ENCODE measurements at regions not wholly inside any gene's neighbourhood (a gene's known extent, or its start where the extent isn't known, plus 50 kb on each side); places are given as distances from the start of the nearest gene placed in this dataset.
"Not testable (repeated sequence)": the region's sequence is repeated elsewhere in the genome, so short reads cannot be mapped to it uniquely, and the experiment has no call there.

DNA sequence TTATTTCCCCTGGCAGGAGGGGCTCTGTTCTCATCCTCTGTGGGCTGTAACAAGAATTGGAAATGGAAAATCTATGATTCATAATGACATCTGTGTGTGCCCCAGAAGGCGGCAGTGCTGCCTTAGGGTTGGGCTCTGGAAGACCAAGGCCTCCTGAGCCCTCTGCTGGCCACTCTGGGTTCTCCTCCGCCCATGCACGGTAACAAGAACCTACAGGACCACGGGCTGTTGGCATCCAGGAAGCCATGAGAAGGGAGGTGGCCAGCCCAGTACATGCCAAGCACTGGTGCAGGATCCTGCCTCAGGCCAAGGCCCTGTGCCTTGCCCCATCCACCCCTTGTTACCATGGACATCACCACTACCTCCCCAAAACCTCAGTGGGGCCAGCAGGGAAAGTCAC is 454.2 kb downstream of the TP53TG3F start:
- not testable (repeated sequence) for H3K36me3 ChIP-seq (ENCODE audit: control insufficient read depth, insufficient read depth, low read length); H3K27ac ChIP-seq (ENCODE audit: low read length); H3K4me3 ChIP-seq (ENCODE audit: low read length); H3K4me1 ChIP-seq (ENCODE audit: control insufficient read depth, insufficient read depth, low read length); H3K9me3 ChIP-seq (ENCODE audit: control insufficient read depth, low read depth, low read length); DNase-seq; H3K27me3 ChIP-seq (ENCODE audit: control insufficient read depth, insufficient read depth, low read length)
- WGBS (ENCODE audit: insufficient coverage, low lambda C conversion rate): no CpG with 5 or more reads among the region's 4 CpGs

DNA sequence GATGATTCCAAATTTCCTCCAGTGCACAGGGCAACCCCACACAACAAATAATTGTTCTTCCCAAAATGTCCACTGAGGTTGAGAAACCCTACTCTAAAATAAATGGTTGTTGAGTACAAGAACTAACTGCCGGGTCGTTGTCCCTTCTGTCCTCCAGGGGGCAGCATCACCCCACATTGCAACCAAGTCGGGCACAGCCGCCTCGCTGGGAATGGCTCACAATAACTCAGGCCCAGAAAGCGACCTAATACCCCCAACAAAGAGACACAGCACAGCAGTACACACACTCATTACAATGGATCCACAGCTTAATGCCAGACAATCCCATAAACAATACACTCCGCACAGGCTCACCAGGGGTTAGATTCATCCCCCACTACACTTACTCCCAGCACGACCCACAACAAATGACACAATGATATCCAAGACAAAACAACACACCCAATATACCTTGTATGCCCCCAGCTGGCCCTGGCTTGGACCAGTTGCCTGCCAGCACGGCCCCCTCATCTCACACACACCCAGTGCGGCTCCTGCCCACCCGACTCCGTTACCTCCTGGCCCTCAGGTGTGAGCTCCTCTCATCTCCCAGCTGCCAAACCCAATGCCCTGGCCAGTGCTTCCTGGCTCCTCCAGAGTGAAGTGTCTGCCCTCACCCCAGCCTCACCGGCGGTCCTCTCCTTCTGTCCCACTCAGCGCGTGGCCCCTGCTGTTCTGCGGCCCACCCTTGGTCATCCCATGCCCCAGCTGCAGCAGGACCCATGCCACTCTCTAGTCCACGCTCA is 461.5 kb downstream of the TP53TG3F start:
- not testable (repeated sequence) for H3K9me3 ChIP-seq (ENCODE audit: control insufficient read depth, low read depth, low read length); DNase-seq; H3K4me3 ChIP-seq (ENCODE audit: low read length); H3K27me3 ChIP-seq (ENCODE audit: control insufficient read depth, insufficient read depth, low read length); H3K27ac ChIP-seq (ENCODE audit: low read length); H3K4me1 ChIP-seq (ENCODE audit: control insufficient read depth, insufficient read depth, low read length); H3K36me3 ChIP-seq (ENCODE audit: control insufficient read depth, insufficient read depth, low read length)
- WGBS (ENCODE audit: insufficient coverage, low lambda C conversion rate): no CpG with 5 or more reads among the region's 18 CpGs

DNA sequence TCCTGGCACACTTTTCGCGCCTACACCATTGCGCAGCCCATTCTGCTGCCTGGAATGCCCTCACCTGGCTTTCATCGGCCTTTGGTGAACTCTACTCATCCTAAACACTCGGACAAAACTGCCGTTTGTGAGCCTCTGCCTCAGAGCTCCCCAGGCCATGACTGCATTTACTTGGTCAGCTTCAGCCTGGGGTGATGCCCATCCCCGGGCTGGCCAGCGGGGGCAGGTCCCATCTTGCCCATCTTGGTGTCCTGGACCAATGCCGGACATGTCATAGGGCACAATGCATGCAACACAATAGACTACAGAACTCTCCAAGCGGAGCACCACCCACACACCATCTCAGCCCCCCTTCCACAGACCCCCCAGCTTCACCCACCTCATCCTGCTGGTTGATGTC is 463.5 kb downstream of the TP53TG3F start:
- WGBS (ENCODE audit: insufficient coverage, low lambda C conversion rate): no CpG with 5 or more reads among the region's 10 CpGs
- not testable (repeated sequence) for H3K27ac ChIP-seq (ENCODE audit: low read length); H3K4me3 ChIP-seq (ENCODE audit: low read length); H3K27me3 ChIP-seq (ENCODE audit: control insufficient read depth, insufficient read depth, low read length); H3K4me1 ChIP-seq (ENCODE audit: control insufficient read depth, insufficient read depth, low read length); DNase-seq; H3K9me3 ChIP-seq (ENCODE audit: control insufficient read depth, low read depth, low read length); H3K36me3 ChIP-seq (ENCODE audit: control insufficient read depth, insufficient read depth, low read length)

DNA sequence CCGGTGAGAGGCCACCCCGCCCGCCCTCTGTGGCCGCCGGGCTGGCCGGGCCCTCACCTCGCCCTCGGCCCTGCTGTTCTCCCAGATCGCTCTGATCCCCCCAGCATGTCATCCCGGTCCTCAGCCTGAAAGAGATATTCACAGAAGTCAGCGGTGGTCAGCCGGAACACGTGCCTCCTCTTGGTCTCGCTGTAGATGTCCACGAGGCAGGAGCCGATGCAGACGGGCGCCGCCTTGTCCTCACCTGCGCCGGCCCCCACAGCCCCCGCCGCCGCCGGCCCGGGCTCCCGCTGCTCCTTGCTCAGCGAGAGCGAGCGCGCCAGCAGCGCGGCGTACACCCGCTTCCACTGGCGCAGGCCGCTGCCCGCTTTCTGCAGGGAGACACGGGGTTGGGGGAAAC is 468.6 kb downstream of the TP53TG3F start:
- H3K4me3 ChIP-seq (ENCODE audit: low read length); H3K27me3 ChIP-seq (ENCODE audit: control insufficient read depth, insufficient read depth, low read length); H3K9me3 ChIP-seq (ENCODE audit: control insufficient read depth, low read depth, low read length); DNase-seq; H3K4me1 ChIP-seq (ENCODE audit: control insufficient read depth, insufficient read depth, low read length); H3K36me3 ChIP-seq (ENCODE audit: control insufficient read depth, insufficient read depth, low read length); H3K27ac ChIP-seq (ENCODE audit: low read length): not testable (repeated sequence)
- no CpG with 5 or more reads among the region's 39 CpGs for WGBS (ENCODE audit: insufficient coverage, low lambda C conversion rate)

DNA sequence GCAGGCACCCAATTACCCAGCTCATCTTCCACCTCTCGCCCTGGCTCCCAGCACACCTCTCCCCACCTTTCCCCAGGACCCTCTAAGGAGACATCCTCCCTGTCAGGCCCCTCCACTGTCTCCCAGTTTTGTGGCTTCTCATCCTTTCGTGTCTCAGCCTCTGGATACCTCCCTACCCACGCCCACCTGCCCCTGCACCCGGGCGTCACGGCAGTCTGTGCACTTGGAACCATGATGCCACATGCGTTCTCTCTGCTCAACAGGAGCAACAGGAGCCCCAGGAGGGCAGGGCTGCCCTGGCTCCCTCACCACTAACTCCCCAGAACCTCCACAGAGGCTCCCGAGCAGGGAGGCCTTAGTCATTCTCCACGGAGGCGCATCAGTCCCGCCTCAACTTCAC is 472.8 kb downstream of the TP53TG3F start:
- not testable (repeated sequence) for H3K4me1 ChIP-seq (ENCODE audit: control insufficient read depth, insufficient read depth, low read length); H3K4me3 ChIP-seq (ENCODE audit: low read length); H3K27ac ChIP-seq (ENCODE audit: low read length); DNase-seq; H3K27me3 ChIP-seq (ENCODE audit: control insufficient read depth, insufficient read depth, low read length); H3K36me3 ChIP-seq (ENCODE audit: control insufficient read depth, insufficient read depth, low read length); H3K9me3 ChIP-seq (ENCODE audit: control insufficient read depth, low read depth, low read length)
- no CpG with 5 or more reads among the region's 11 CpGs for WGBS (ENCODE audit: insufficient coverage, low lambda C conversion rate)

DNA sequence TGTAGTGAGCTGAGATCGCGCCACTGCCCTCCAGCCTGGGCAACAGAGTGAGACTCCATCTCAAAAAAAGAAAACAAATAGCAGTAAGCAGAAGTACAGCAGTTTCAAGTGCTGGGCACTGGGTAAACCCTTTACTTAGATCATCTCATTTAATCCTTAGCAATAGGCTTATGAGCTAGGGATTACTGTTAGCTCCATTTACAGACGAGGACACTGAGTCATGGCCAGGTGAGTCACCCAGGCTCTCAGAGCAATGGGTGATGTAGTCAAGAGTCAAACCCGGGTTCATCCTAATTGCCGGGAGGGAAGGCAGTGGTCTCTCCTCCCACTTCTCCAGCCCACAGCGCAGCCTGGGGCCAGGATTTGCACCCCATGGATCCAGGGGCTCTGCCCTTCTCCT is 473.6 kb downstream of the TP53TG3F start:
- not testable (repeated sequence) for H3K4me3 ChIP-seq (ENCODE audit: low read length); H3K27ac ChIP-seq (ENCODE audit: low read length); DNase-seq; H3K9me3 ChIP-seq (ENCODE audit: control insufficient read depth, low read depth, low read length); H3K4me1 ChIP-seq (ENCODE audit: control insufficient read depth, insufficient read depth, low read length); H3K36me3 ChIP-seq (ENCODE audit: control insufficient read depth, insufficient read depth, low read length); H3K27me3 ChIP-seq (ENCODE audit: control insufficient read depth, insufficient read depth, low read length)
- no CpG with 5 or more reads among the region's 6 CpGs for WGBS (ENCODE audit: insufficient coverage, low lambda C conversion rate)

DNA sequence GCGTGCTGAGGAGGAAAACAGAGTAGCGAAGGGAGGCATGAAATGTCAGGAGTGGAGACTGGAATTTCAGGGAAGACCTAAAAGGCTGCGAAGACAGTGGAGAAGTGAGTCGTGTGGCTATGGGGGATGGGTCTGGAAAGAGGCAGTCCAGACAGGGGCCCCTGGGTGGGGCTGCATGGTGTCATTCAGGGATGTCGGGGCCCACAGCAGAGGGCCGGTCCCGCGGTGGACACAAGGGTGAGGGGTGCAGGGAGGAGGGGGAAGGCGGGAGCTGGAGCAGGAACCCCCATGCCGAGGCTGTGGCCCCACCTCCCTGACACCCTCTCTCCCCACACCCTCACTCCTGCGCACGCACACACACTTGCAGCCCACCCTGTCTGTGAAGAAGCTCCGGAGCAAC is 476.4 kb downstream of the TP53TG3F start:
- not testable (repeated sequence) for H3K4me3 ChIP-seq (ENCODE audit: low read length); H3K27ac ChIP-seq (ENCODE audit: low read length); H3K27me3 ChIP-seq (ENCODE audit: control insufficient read depth, insufficient read depth, low read length); H3K9me3 ChIP-seq (ENCODE audit: control insufficient read depth, low read depth, low read length); H3K36me3 ChIP-seq (ENCODE audit: control insufficient read depth, insufficient read depth, low read length); DNase-seq; H3K4me1 ChIP-seq (ENCODE audit: control insufficient read depth, insufficient read depth, low read length)
- no CpG with 5 or more reads among the region's 13 CpGs for WGBS (ENCODE audit: insufficient coverage, low lambda C conversion rate)

DNA sequence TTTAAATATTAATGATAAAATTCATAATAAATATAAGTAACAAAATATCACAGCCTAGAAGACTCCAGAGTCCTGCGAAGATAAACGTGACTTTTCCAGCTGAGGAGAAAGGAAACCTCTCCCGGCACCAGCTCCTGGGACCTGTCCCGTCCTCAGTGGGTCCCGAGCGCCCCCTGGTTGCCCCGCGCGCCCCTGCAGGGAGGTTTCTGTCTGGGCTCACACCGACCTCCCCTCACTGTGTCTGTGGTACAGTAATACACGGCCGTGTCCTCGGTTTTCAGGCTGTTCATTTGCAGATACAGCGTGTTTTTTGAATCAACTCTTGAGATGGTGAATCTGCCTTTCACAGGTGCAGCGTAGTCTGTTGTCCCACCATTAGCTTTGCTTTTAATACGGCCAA is 478.7 kb downstream of the TP53TG3F start:
- not testable (repeated sequence) for H3K27me3 ChIP-seq (ENCODE audit: control insufficient read depth, insufficient read depth, low read length)
- WGBS (ENCODE audit: insufficient coverage, low lambda C conversion rate): no CpG with 5 or more reads among the region's 16 CpGs

DNA sequence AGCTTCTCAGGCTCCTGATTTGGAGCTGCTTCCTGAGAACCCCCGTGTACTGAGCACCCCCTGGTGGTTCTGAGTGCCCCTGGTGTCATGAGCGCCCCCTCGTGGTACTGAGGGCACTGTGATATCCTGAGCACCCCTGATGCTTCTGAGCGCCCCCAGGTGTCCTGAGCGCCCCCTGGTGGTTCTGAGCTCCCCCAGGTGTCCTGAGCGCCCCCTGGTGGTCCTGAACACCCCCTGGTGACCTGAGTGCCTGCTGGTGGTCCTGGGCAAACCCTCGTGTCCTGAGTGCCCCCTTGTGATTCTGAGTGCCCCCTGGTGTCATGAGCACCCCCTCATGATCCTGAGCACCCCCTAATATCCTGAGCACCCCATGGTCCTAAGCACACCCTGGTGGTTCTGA is 502.1 kb downstream of the TP53TG3F start:
- not testable (repeated sequence) for H3K4me1 ChIP-seq (ENCODE audit: control insufficient read depth, insufficient read depth, low read length); DNase-seq; H3K36me3 ChIP-seq (ENCODE audit: control insufficient read depth, insufficient read depth, low read length); H3K9me3 ChIP-seq (ENCODE audit: control insufficient read depth, low read depth, low read length); H3K4me3 ChIP-seq (ENCODE audit: low read length); H3K27me3 ChIP-seq (ENCODE audit: control insufficient read depth, insufficient read depth, low read length); H3K27ac ChIP-seq (ENCODE audit: low read length)
- WGBS (ENCODE audit: insufficient coverage, low lambda C conversion rate): no CpG with 5 or more reads among the region's 7 CpGs

More for the DNA sequence above, 478.7 kb downstream of the TP53TG3F start:
- H3K4me1 ChIP-seq (ENCODE audit: control insufficient read depth, insufficient read depth, low read length); DNase-seq; H3K36me3 ChIP-seq (ENCODE audit: control insufficient read depth, insufficient read depth, low read length); H3K27ac ChIP-seq (ENCODE audit: low read length); H3K4me3 ChIP-seq (ENCODE audit: low read length); H3K9me3 ChIP-seq (ENCODE audit: control insufficient read depth, low read depth, low read length): not testable (repeated sequence)

DNA sequence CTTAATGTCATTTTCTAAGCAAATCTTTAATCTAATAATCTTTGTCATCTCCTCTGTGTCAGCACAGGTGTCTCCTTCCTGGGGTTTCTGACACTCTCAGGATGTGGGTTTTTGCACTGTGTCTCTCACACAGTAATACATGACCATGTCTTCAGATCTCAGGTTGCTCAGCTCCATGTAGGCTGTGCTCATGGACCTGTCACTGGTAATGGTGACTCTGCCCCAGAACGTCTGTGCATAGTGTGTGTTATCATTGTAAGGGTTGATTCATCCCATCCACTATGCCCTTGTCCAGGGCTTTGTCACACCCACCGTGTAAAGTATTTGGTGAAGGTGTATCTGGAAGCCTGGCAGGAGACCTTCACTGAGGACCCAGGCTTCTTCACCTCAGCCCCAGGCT is 506.1 kb downstream of the TP53TG3F start:
- no CpG with 5 or more reads among the region's 2 CpGs for WGBS (ENCODE audit: insufficient coverage, low lambda C conversion rate)
- H3K27ac ChIP-seq (ENCODE audit: low read length); DNase-seq; H3K4me1 ChIP-seq (ENCODE audit: control insufficient read depth, insufficient read depth, low read length); H3K27me3 ChIP-seq (ENCODE audit: control insufficient read depth, insufficient read depth, low read length); H3K9me3 ChIP-seq (ENCODE audit: control insufficient read depth, low read depth, low read length); H3K4me3 ChIP-seq (ENCODE audit: low read length); H3K36me3 ChIP-seq (ENCODE audit: control insufficient read depth, insufficient read depth, low read length): not testable (repeated sequence)

DNA sequence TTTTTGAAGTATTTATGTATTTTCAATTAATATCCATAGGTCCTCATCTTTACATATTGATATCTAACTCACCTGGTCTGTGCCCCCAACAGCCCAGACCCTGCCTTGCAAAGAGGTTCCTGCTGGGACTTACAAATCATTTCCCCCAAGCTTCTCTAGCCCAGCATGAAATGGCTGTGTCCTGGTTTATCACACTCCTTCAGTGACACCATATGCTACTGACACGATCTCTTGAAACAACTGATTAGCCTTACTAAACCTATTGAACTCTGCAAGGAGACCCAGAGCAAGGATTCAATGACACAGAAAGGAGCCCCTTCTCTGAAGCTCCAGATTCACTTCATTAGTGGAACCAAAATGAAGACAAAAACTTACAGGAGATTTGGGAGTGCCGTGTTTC is 507.4 kb downstream of the TP53TG3F start:
- WGBS (ENCODE audit: insufficient coverage, low lambda C conversion rate): no CpG with 5 or more reads among the region's 2 CpGs
- H3K4me3 ChIP-seq (ENCODE audit: low read length); H3K9me3 ChIP-seq (ENCODE audit: control insufficient read depth, low read depth, low read length); H3K27me3 ChIP-seq (ENCODE audit: control insufficient read depth, insufficient read depth, low read length); H3K4me1 ChIP-seq (ENCODE audit: control insufficient read depth, insufficient read depth, low read length); H3K27ac ChIP-seq (ENCODE audit: low read length); H3K36me3 ChIP-seq (ENCODE audit: control insufficient read depth, insufficient read depth, low read length); DNase-seq: not testable (repeated sequence)
